A549 (cell line): ENCODE measurements at regions not wholly inside any gene's neighbourhood (a gene's known extent, or its start where the extent isn't known, plus 50 kb on each side); places are given as distances from the start of the nearest gene placed in this dataset.

Source experiments
- EHMT2 ChIP-seq: fragments of 200-600 bp; sonication (generic); IDR thresholded peaks from 2 replicates; pipeline ENCODE4 v1.6.1; 2016; ENCODE audit warnings: antibody characterized with exemption, low read depth, mild to moderate bottlenecking, moderate library complexity
- EP300 ChIP-seq, 2 experiments: fragments of >200 bp; sonication (Bioruptor Twin); formaldehyde crosslinking; IDR thresholded peaks; 2 replicates in 1 of 2; 3 replicates in 1 of 2; pipeline ENCODE4 v1.6.1; 2016 to 2017
- GATA3 ChIP-seq: IDR thresholded peaks from 2 replicates; pipeline ENCODE4 v1.6.1; 2012; ENCODE audit warnings: borderline replicate concordance
- HDAC2 ChIP-seq: fragments of 200-600 bp; sonication (generic); IDR thresholded peaks from 2 replicates; pipeline ENCODE4 v1.6.1; 2016
- HOXA7 ChIP-seq: fragments of 250-450 bp; sonication (Bioruptor Pico); IDR thresholded peaks from 2 replicates; pipeline ENCODE4 v1.5.0; 2020; ENCODE audit warnings: mild to moderate bottlenecking, moderate library complexity
- JUN ChIP-seq, 2 experiments: fragments of >200 bp; sonication (Bioruptor Twin); formaldehyde crosslinking; IDR thresholded peaks; 2 replicates in 1 of 2; 3 replicates in 1 of 2; pipeline ENCODE4 v1.6.1; 2016 to 2017
- MAZ ChIP-seq: fragments of 150-350 bp; IDR thresholded peaks from 2 replicates; pipeline ENCODE4 v1.6.1; 2014; ENCODE audit warnings: antibody characterized with exemption, low read depth, low read length, borderline replicate concordance
- NR3C1 ChIP-seq: fragments of >200 bp; sonication (Bioruptor Twin); formaldehyde crosslinking; IDR thresholded peaks from 3 replicates; pipeline ENCODE4 v1.6.1; 2017
- POLR2A ChIP-seq: IDR thresholded peaks from 2 replicates; pipeline ENCODE4 v1.6.1; 2012; ENCODE audit warnings: mild to moderate bottlenecking, low read length
- RAD21 ChIP-seq, 2 experiments: fragments of >200 bp in 1 of 2; sonication (Bioruptor Twin) in 1 of 2; formaldehyde crosslinking in 1 of 2; IDR thresholded peaks in 1 of 2; conservative IDR thresholded peaks in 1 of 2; 2 replicates in 1 of 2; 3 replicates in 1 of 2; pipeline ENCODE4 v1.6.1; 2012 to 2018; ENCODE audit warnings: inconsistent platforms in 1 of 2
- SMC3 ChIP-seq: fragments of >200 bp; sonication (Bioruptor Twin); formaldehyde crosslinking; IDR thresholded peaks from 3 replicates; pipeline ENCODE4 v1.6.1; 2018; ENCODE audit warnings: inconsistent platforms
- TF ChIP-seq, protein P1 (sequence below): fragments of 200-600 bp; sonication (generic); IDR thresholded peaks from 2 replicates; pipeline ENCODE4 v1.6.1; 2016; ENCODE audit warnings: antibody characterized with exemption, mild to moderate bottlenecking, moderate library complexity
- TF ChIP-seq, protein P2 (sequence below): fragments of >200 bp; sonication (Bioruptor Twin); formaldehyde crosslinking; IDR thresholded peaks from 3 replicates; pipeline ENCODE4 v1.5.1; 2016
- TF ChIP-seq, protein P3 (sequence below): fragments of 250-450 bp; sonication (Bioruptor Pico); IDR thresholded peaks from 2 replicates; pipeline ENCODE4 v1.5.0; 2021; ENCODE audit warnings: mild to moderate bottlenecking, moderate library complexity, borderline replicate concordance

DNA sequence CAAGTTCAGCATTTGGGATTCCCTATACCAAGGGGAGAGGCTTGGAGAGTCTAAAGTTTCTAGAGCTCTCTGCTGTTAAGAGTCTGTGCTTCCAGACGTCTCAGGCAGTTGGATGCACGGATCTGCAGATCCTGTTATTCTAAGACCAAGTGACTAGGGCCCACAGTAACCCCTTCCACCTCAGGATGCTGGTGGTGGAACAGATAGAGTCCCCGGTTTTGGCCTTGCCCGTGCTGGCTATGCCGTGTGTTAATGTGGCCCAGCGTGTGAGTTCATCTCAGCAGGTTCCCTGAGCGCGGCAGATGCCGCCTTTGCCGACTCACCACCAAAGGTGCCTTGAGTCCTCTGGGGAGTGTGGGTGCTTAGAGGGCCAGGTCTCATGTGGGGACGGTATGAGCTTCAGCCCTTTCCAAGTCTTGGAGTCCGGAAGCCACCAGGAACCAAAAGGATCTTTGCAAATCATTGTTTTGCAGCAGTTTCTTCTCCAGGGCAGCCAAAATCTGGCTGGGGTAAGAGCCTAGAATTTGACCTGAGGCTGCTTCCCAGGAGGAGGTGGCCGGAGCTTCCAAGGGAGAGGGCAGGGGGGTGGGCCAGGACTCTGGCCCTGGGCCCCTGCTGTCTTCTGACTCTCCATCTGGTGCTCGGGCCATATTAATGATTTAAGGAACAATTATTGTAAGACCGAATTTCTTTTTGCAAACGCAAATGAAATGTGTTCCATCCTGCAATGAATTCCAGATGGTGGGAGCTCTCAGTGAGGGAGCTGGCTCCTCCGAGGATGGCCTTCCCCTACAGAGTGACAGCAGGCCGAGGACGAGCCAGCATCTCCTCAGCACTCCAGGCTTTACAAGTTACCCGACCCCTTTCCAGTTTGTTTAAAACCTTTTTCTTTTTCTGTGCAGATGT lies 205.7 kb downstream of the FOXD2 start:
- TF ChIP-seq, protein P1, sequence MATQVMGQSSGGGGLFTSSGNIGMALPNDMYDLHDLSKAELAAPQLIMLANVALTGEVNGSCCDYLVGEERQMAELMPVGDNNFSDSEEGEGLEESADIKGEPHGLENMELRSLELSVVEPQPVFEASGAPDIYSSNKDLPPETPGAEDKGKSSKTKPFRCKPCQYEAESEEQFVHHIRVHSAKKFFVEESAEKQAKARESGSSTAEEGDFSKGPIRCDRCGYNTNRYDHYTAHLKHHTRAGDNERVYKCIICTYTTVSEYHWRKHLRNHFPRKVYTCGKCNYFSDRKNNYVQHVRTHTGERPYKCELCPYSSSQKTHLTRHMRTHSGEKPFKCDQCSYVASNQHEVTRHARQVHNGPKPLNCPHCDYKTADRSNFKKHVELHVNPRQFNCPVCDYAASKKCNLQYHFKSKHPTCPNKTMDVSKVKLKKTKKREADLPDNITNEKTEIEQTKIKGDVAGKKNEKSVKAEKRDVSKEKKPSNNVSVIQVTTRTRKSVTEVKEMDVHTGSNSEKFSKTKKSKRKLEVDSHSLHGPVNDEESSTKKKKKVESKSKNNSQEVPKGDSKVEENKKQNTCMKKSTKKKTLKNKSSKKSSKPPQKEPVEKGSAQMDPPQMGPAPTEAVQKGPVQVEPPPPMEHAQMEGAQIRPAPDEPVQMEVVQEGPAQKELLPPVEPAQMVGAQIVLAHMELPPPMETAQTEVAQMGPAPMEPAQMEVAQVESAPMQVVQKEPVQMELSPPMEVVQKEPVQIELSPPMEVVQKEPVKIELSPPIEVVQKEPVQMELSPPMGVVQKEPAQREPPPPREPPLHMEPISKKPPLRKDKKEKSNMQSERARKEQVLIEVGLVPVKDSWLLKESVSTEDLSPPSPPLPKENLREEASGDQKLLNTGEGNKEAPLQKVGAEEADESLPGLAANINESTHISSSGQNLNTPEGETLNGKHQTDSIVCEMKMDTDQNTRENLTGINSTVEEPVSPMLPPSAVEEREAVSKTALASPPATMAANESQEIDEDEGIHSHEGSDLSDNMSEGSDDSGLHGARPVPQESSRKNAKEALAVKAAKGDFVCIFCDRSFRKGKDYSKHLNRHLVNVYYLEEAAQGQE, result no peak
- TF ChIP-seq, protein P2, sequence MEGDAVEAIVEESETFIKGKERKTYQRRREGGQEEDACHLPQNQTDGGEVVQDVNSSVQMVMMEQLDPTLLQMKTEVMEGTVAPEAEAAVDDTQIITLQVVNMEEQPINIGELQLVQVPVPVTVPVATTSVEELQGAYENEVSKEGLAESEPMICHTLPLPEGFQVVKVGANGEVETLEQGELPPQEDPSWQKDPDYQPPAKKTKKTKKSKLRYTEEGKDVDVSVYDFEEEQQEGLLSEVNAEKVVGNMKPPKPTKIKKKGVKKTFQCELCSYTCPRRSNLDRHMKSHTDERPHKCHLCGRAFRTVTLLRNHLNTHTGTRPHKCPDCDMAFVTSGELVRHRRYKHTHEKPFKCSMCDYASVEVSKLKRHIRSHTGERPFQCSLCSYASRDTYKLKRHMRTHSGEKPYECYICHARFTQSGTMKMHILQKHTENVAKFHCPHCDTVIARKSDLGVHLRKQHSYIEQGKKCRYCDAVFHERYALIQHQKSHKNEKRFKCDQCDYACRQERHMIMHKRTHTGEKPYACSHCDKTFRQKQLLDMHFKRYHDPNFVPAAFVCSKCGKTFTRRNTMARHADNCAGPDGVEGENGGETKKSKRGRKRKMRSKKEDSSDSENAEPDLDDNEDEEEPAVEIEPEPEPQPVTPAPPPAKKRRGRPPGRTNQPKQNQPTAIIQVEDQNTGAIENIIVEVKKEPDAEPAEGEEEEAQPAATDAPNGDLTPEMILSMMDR, result no peak
- TF ChIP-seq HDAC2 (no peak), POLR2A (no peak), EP300 (IDR thresholded peaks at IDR 0.05) (no peak), HOXA7 (CRISPR knock-in tag) (no peak), JUN (IDR thresholded peaks at IDR 0.05) (no peak), EHMT2 (no peak), SMC3 (no peak), NR3C1 (no peak), MAZ (no peak), RAD21 (conservative IDR thresholded peaks at IDR 0.05 in 1 of 2, IDR thresholded peaks at IDR 0.05 in 1 of 2) (no peak), GATA3 (no peak)
- TF ChIP-seq, protein P3, sequence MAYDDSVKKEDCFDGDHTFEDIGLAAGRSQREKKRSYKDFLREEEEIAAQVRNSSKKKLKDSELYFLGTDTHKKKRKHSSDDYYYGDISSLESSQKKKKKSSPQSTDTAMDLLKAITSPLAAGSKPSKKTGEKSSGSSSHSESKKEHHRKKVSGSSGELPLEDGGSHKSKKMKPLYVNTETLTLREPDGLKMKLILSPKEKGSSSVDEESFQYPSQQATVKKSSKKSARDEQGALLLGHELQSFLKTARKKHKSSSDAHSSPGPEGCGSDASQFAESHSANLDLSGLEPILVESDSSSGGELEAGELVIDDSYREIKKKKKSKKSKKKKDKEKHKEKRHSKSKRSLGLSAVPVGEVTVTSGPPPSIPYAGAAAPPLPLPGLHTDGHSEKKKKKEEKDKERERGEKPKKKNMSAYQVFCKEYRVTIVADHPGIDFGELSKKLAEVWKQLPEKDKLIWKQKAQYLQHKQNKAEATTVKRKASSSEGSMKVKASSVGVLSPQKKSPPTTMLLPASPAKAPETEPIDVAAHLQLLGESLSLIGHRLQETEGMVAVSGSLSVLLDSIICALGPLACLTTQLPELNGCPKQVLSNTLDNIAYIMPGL (CRISPR knock-in tag), result no peak
